Hematopoietic multipotent progenitor cell treated with erythropoietin and hydrocortisone succinate and interleukin-3 and kit ligand, for 6 days (in vitro differentiated cells): ENCODE measurements at regions not wholly inside any gene's neighbourhood (a gene's known extent, or its start where the extent isn't known, plus 50 kb on each side); places are given as distances from the start of the nearest gene placed in this dataset.
"Not testable (repeated sequence)": the region's sequence is repeated elsewhere in the genome, so short reads cannot be mapped to it uniquely, and the experiment has no call there.

Experiments used
- DNase-seq: peaks from one replicate; pipeline ENCODE4 v3.0.0-alpha.2; 2015

DNA sequence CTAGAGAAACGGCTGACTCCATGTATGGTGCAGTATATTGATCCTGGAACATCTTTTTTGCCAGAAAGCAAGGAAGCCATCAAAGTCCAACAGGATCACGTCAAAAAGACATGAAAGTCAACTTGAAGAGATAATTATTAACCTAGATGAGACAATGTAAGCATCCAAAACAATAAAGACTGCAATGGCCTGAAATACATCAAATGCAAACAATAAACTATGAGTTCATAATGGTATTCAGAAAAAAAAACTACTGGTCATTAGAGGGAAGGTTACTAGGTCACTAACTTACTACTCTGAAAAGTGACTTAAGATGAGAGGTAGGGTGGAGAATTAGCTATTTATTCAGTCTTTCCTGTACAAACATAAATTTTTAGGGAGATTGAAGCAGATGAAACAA is 75.3 kb upstream of the OR4F16 start:
- DNase-seq, result not testable (repeated sequence)

DNA sequence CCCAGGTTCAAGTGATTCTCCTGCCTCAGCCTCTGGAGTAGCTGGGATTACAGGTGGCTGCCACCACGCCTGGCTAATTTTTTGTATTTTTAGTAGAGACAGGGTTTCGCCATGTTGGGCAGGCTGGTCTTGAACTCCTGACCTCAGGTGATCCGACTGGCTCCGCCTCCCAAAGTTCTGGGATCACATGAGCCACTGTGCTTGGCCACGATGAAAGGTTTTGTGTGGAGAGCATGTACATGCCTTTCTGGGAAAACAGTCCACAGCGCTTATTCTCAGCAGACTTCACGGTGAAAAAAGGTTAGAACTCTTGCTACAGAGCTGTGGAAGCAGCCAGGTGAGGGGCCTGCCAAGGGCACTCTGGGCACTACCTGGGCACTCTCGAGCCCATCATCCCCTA is 85.0 kb upstream of the OR4F16 start:
- not testable (repeated sequence) for DNase-seq

- DNase-seq, result not testable (repeated sequence)
Measured at GRCh38 chr1:777480-778180, 91.2 kb upstream of the OR4F16 start.

GRCh38 chr1:778451-779278 is 92.2 kb upstream of the OR4F16 start:
- peak; percentile 99 for DNase-seq

- peak; percentile 7 for DNase-seq
Measured at GRCh38 chr1:779621-780020, 93.2 kb upstream of the OR4F16 start.

DNA sequence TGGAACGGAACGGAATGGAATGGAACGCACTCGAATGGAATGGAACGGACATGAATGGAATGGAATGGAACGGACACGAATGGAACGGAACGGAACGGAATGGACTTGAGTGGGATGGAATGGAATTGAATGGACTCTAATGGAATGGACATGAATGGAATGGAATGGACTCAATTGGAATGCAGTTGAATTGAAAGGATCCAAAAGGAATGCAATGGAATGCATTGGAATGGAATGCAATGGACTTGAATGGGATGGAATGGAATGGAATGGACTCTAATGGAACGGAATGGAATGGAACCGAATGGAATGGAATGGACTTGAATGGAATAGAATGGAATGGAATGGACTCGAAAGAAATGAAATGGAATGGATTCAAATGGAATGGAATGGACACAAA is 102.4 kb upstream of the OR4F16 start:
- no peak for DNase-seq

- not testable (repeated sequence) for DNase-seq
Measured at GRCh38 chr1:789606-790005, 103.2 kb upstream of the OR4F16 start.

DNA sequence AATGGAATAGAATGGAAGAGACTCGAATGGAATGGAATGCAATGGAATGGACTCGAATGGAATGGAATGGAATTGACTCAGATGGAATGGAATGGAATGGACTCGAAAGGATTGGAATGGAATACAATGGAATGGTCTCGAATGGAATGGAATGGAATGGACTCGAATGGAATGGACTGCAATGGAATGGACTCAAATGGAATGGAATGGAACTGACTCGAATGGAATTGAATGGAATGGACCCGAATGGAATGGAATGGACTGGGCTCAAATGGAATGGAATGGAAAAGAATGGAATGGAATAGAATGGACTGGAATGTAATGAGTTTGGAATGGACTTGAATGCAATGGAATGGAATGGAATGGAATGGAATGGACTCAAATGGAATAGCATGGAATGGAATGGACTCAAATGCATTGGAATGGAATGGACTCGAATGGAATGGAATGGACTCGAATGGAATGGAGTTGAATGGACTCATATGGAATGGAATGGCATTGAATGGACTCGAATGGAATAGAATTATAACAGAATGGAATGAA is 104.0 kb upstream of the OR4F16 start:
- not testable (repeated sequence) for DNase-seq

DNA sequence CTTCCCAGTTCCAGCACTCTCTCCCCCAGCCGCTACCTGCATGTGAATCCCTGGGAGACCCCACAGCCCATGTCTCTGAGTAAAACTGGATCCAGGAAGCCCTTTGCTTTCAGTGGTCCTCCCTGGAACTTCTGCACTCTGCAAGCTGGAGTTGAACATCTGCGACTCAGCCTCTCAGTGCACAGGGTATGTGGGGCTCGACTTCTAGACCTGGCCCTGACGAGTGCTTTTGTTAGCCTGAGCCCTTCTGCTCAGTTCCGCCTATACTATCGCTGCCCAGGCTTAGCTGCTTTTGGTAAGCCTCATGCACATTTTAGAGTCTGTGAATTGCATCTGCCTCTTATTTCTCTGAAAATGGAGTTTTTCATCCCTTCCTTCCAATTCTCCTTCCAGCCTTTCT is 107.9 kb upstream of the OR4F16 start:
- not testable (repeated sequence) for DNase-seq

GRCh38 chr1:794918-795584 is 108.6 kb upstream of the OR4F16 start:
- DNase-seq, result not testable (repeated sequence)

GRCh38 chr1:797649-798048 is 111.2 kb upstream of the OR4F16 start:
- DNase-seq, result not testable (repeated sequence)

- not testable (repeated sequence) for DNase-seq
Measured at GRCh38 chr1:800397-800796, 113.9 kb upstream of the OR4F16 start.

DNA sequence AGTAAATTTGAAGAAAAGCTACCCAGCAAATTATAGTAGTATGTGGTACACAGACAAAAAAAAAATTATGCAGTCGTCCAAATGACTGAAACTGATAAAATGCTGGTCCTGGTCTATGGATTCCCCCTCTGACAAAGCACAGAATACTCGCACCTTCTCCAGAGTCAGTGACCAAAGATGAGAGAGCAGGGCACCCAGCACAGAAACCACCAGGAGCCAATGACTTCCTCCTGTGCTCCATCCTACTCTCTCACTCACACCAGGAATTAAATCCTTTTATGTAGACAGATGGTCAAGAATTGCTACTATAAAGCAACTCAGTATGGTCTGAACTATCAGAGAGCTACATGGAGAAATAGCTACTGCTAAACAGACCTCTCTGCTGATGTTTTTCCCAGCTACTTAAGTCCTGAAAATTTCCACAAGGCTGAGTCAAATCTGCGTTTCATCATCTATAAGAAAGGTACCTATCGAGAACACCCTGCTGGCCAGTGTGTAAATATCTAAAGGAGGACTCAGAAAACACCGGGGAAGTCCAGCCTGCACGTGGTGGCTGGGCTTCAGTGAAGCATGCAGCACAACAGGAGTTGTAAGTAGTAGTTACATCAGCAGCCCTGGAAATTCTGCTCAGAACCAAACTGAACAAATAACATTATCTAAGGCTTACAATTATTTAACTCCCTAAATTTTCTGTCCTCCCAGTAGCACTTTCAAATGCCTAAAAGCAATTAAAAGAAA is 118.1 kb upstream of the OR4F16 start:
- not testable (repeated sequence) for DNase-seq

DNA sequence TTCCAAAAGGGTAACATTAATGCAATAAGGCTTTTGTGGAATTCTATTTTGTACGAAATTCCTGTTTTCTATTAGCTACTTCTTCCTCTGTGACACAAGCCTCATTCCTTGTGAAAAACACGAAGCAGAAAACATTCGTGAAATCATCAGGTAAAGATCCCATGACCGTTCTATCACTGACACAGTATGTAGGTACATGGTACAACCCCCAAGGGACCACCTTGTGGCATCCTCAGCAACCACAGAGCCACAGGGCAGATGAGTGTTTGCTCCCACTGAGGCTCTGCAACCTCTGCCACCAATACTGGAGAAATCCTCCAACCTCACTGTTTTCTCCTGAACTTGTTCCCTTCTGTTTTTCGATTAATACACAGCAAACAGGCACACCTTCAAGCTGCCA is 118.4 kb upstream of the SAMD11 start:
- DNase-seq, result not testable (repeated sequence)

- not testable (repeated sequence) for DNase-seq
Measured at GRCh38 chr1:807066-807465, 116.7 kb upstream of the SAMD11 start.

- not testable (repeated sequence) for DNase-seq
Measured at GRCh38 chr1:807699-808390, 115.9 kb upstream of the SAMD11 start.

DNA sequence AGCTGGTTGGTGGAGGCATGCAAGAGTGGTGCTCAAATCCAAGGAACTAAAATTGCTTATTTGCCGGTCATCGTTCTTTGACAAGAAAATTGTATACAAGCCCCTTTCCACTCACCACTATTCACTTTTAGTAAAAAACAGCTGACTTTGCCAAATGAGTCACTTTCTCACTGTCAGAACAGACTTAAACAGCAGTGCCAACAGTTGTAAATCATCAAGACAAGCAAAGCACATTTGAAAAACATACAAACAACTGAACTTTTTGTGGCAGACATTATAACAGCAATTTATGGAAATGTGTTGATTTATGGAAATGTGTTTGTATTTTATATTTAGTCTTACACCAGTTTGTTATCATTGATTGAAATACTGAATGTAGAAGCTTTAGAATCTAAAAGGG is 112.8 kb upstream of the SAMD11 start:
- not testable (repeated sequence) for DNase-seq

DNA sequence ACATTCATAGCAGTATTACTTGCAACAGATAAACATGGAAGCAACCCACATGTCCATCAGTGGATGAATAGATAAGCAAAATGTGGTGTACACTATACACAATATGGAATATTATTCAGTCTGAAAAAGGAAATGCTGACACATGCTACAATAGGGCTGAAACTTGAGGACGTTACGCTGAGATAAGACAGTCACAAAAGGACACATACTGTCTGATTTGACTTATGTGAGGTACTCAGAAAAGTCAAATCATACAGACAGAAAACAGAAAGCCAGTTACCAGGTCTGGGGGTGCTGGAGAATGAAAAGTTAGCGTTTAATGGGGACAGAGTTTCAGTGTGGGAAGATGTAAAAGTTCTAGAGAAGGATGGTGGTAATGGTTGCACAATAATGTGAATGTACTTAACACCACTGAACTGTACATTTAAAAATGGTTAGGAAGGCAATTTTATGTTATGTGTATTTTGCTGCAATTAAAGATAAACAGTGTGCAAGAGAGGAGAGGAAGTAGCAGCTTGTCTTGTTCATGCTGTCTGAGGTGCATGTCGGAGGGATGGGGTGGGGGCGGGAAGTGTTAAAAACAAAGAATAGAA is 111.1 kb upstream of the SAMD11 start:
- DNase-seq, result not testable (repeated sequence)

DNA sequence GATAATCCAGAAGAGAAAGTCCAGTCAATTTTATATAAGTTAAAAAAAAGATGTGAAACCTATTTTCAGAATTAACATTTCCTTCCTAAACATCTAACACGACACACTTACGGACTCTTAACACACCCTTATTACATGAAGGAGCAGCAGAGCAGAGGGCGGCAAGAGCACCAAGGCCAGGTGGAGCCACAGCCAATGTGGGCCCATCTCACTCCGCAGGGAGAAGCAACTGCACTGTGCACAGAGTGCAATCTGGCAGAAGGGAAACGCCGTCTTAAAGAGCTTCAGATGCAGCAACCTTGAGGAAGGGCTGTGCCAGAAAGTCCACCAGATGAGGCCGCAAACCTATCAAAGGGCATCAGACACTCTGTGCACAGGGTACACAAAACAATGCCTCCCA is 109.2 kb upstream of the SAMD11 start:
- DNase-seq, result not testable (repeated sequence)

GRCh38 chr1:815147-815922 is 108.4 kb upstream of the SAMD11 start:
- not testable (repeated sequence) for DNase-seq
